AML-193 (cell line): ENCODE measurements at regions not wholly inside any gene's neighbourhood (a gene's known extent, or its start where the extent isn't known, plus 50 kb on each side); places are given as distances from the start of the nearest gene placed in this dataset.
"Not testable (repeated sequence)": the region's sequence is repeated elsewhere in the genome, so short reads cannot be mapped to it uniquely, and the experiment has no call there.

Source experiments
- DNase-seq, 2 experiments: peaks; one replicate each; lab custom pipeline; 2025; lab: John Stamatoyannopoulos, UW

- no peak for DNase-seq
These were observed 526.7 kb upstream of the NRP1 start for GRCh38 chr10:33861016-33861704.

- DNase-seq = no peak
These were observed 526.1 kb upstream of the NRP1 start for GRCh38 chr10:33860552-33860951.

- no peak for DNase-seq
These were observed 525.0 kb upstream of the NRP1 start for GRCh38 chr10:33859319-33860022.

- no peak for DNase-seq
These were observed 523.9 kb upstream of the NRP1 start for GRCh38 chr10:33858326-33858725.

- not testable (repeated sequence) for DNase-seq
These were observed 518.8 kb upstream of the NRP1 start for GRCh38 chr10:33853221-33853620.

GRCh38 chr10:33843379-33843778 is 508.9 kb upstream of the NRP1 start:
- no peak for DNase-seq

GRCh38 chr10:33841678-33842077 is 507.2 kb upstream of the NRP1 start:
- no peak for DNase-seq

GRCh38 chr10:33838731-33839130 is 504.3 kb upstream of the NRP1 start:
- DNase-seq = no peak

GRCh38 chr10:33837736-33838135 is 503.3 kb upstream of the NRP1 start:
- DNase-seq = no peak

- no peak for DNase-seq
These were observed 501.1 kb upstream of the NRP1 start for GRCh38 chr10:33835556-33835955.

GRCh38 chr10:33833566-33833965 is 499.1 kb upstream of the NRP1 start:
- no peak for DNase-seq

GRCh38 chr10:33832124-33832787 is 497.8 kb upstream of the NRP1 start:
- no peak for DNase-seq

GRCh38 chr10:33831591-33831990 is 497.1 kb upstream of the NRP1 start:
- no peak for DNase-seq

GRCh38 chr10:33829899-33830298 is 495.4 kb upstream of the NRP1 start:
- DNase-seq = not testable (repeated sequence)

GRCh38 chr10:33828592-33828991 is 494.1 kb upstream of the NRP1 start:
- no peak for DNase-seq

GRCh38 chr10:33826186-33826585 is 491.7 kb upstream of the NRP1 start:
- no peak for DNase-seq

- no peak for DNase-seq
These were observed 488.3 kb upstream of the NRP1 start for GRCh38 chr10:33822774-33823173.

GRCh38 chr10:33820531-33820930 is 486.1 kb upstream of the NRP1 start:
- DNase-seq = no peak

GRCh38 chr10:33819206-33819605 is 484.7 kb upstream of the NRP1 start:
- no peak for DNase-seq

GRCh38 chr10:33818343-33818742 is 483.9 kb upstream of the NRP1 start:
- DNase-seq = no peak

- DNase-seq = no peak
These were observed 483.1 kb upstream of the NRP1 start for GRCh38 chr10:33817605-33818004.

GRCh38 chr10:33815776-33816175 is 481.3 kb upstream of the NRP1 start:
- no peak for DNase-seq

GRCh38 chr10:33813871-33814270 is 479.4 kb upstream of the NRP1 start:
- no peak for DNase-seq
